CD14-positive monocyte (primary cell): ENCODE measurements at regions not wholly inside any gene's neighbourhood (a gene's known extent, or its start where the extent isn't known, plus 50 kb on each side); places are given as distances from the start of the nearest gene placed in this dataset.

Source experiments
- DNase-seq, 3 donors: peaks; one replicate each; pipeline ENCODE4 v3.0.0-alpha.2; 2011 to 2022
- H2AFZ ChIP-seq: 2 replicates; pipeline ENCODE4 v1.6.0; 2012; ENCODE audit warnings: mild to moderate bottlenecking, low read depth, low read length, inconsistent platforms; ENCODE audit not compliant: insufficient read depth, poor library complexity, severe bottlenecking
- H3K27ac ChIP-seq, 2 donors: 1 replicate in 1 of 2; 2 replicates in 1 of 2; pipeline ENCODE4 v1.5.1; 2012 to 2013; ENCODE audit warnings: low read length in 2 of 2, control low read depth in 1 of 2, inconsistent platforms in 1 of 2, low read depth in 1 of 2, mild to moderate bottlenecking in 1 of 2
- H3K27me3 ChIP-seq, 2 donors: one replicate each; pipeline versions ENCODE4 v1.6.0 to v1.6.1; 2011 to 2013; ENCODE audit warnings: low read length in 2 of 2; ENCODE audit not compliant: control insufficient read depth in 2 of 2, insufficient read depth in 2 of 2
- H3K36me3 ChIP-seq, 2 donors: replicated peaks in 1 of 2; 1 replicate in 1 of 2; 2 replicates in 1 of 2; pipeline versions ENCODE4 v1.5.1 to v1.6.1; 2012 to 2013; ENCODE audit warnings: low read length in 2 of 2, control low read depth in 1 of 2, inconsistent platforms in 1 of 2, mild to moderate bottlenecking in 1 of 2; ENCODE audit not compliant: insufficient read depth in 2 of 2, control insufficient read depth in 1 of 2
- H3K4me1 ChIP-seq, 2 donors: 1 replicate in 1 of 2; 2 replicates in 1 of 2; pipeline versions ENCODE4 v1.5.1 to v1.6.1; 2012 to 2013; ENCODE audit warnings: low read length in 2 of 2, control low read depth in 1 of 2, inconsistent platforms in 1 of 2, mild to moderate bottlenecking in 1 of 2, moderate library complexity in 1 of 2; ENCODE audit not compliant: insufficient read depth in 2 of 2, control insufficient read depth in 1 of 2
- H3K4me2 ChIP-seq: replicated peaks from 2 replicates; pipeline ENCODE3; 2012; ENCODE audit warnings: low read length, moderate library complexity, mild to moderate bottlenecking; ENCODE audit not compliant: poor library complexity, severe bottlenecking; ENCODE audit errors: extremely low read depth
- H3K4me3 ChIP-seq, 3 experiments: fragments of 200-600 bp in 1 of 3; sonication (generic) in 1 of 3; replicated peaks in 1 of 3; 1 replicate in 2 of 3; 2 replicates in 1 of 3; pipeline ENCODE4 v1.5.1; 2011 to 2013; ENCODE audit warnings: low read length in 3 of 3, mild to moderate bottlenecking in 3 of 3, control low read depth in 2 of 3, low read depth in 2 of 3, inconsistent platforms in 1 of 3, moderate library complexity in 1 of 3
- H3K79me2 ChIP-seq: 2 replicates; pipeline ENCODE4 v1.6.0; 2012; ENCODE audit warnings: mild to moderate bottlenecking, control low read depth, inconsistent platforms, low read length, moderate library complexity; ENCODE audit not compliant: insufficient read depth
- H3K9ac ChIP-seq: 2 replicates; pipeline ENCODE4 v1.6.0; 2017; ENCODE audit warnings: low read length, mild to moderate bottlenecking; ENCODE audit not compliant: insufficient read depth, poor library complexity, severe bottlenecking
- H3K9me3 ChIP-seq, 2 donors: replicated peaks in 1 of 2; 1 replicate in 1 of 2; 2 replicates in 1 of 2; pipeline versions ENCODE4 v1.5.1 to v1.6.1; 2012 to 2013; ENCODE audit warnings: low read length in 2 of 2, control low read depth in 1 of 2; ENCODE audit not compliant: control insufficient read depth in 1 of 2, insufficient read depth in 1 of 2
- H4K20me1 ChIP-seq: 2 replicates; pipeline ENCODE4 v1.6.0; 2012; ENCODE audit warnings: mild to moderate bottlenecking, low read length, control low read depth, moderate library complexity; ENCODE audit not compliant: insufficient read depth
- H3K27ac Mint-ChIP-seq, 7 donors: one replicate each; pipeline ENCODE4 v1.8.0; 2020; ENCODE audit warnings: mild to moderate bottlenecking in 7 of 7, mixed read lengths in 7 of 7, moderate library complexity in 6 of 7, inconsistent platforms in 2 of 7
- H3K27me3 Mint-ChIP-seq, 3 donors: one replicate each; pipeline ENCODE4 v1.8.0; 2021 to 2022; ENCODE audit warnings: low read depth in 3 of 3, mild to moderate bottlenecking in 3 of 3, mixed read lengths in 3 of 3, moderate library complexity in 3 of 3, inconsistent platforms in 1 of 3
- H3K36me3 Mint-ChIP-seq, 2 donors: one replicate each; pipeline ENCODE4 v1.8.0; 2020; ENCODE audit warnings: mixed read lengths in 2 of 2, inconsistent platforms in 1 of 2, mild to moderate bottlenecking in 1 of 2
- H3K4me1 Mint-ChIP-seq: one replicate; pipeline ENCODE4 v1.8.0; 2020; ENCODE audit warnings: mild to moderate bottlenecking, mixed read lengths
- H3K4me3 Mint-ChIP-seq, 2 donors: one replicate each; pipeline ENCODE4 v1.8.0; 2020; ENCODE audit warnings: mild to moderate bottlenecking in 2 of 2, mixed read lengths in 2 of 2, moderate library complexity in 1 of 2
- H3K9me3 Mint-ChIP-seq, 7 donors: one replicate each; pipeline ENCODE4 v1.8.0; 2020 to 2022; ENCODE audit warnings: mixed read lengths in 7 of 7, mild to moderate bottlenecking in 6 of 7, moderate library complexity in 6 of 7, inconsistent platforms in 2 of 7
- CTCF ChIP-seq: fragments of 200-600 bp; IDR thresholded peaks from one replicate; pipeline ENCODE4 v1.8.0; 2022; ENCODE audit warnings: antibody characterized with exemption, mild to moderate bottlenecking
- WGBS: methylation state at CpG from one replicate; pipeline ENCODE4 v1.1.5; 2013; ENCODE audit warnings: missing lambda C conversion rate; ENCODE audit not compliant: insufficient coverage; 5-methylcytosine and 5-hydroxymethylcytosine counted together
- intact Hi-C, 2 donors: fragments of 100-400 bp; cut with micrococcal nuclease; formaldehyde crosslinking; loops; one replicate each; pipeline versions ENCODE4 v1.15.0 to v1.15.1; 2023

- Histone ChIP-seq H3K27ac (no peak overlapping the region), H3K36me3 (no peaks in the 10 kb centered on the region), H3K9me3 (no peaks in the 10 kb centered on the region), H3K9ac (no peak overlapping the region), H3K4me1 (no peaks in the 10 kb centered on the region), H2AFZ (no peak overlapping the region), H3K79me2 (no peaks in the 10 kb centered on the region), H3K4me2 (no peak overlapping the region), H3K27me3 (no peaks in the 10 kb centered on the region), H3K4me3 (no peak overlapping the region), H4K20me1 (no peaks in the 10 kb centered on the region)
- Mint-ChIP-seq H3K4me3 (no peak overlapping the region), H3K36me3 (no peaks in the 10 kb centered on the region), H3K27ac (no peak overlapping the region), H3K9me3 (peaks cover 0 to 14% (median 2%) of the 10 kb centered on the region in 7 donors), H3K4me1 (no peaks in the 10 kb centered on the region), H3K27me3 (no peaks in the 10 kb centered on the region)
- no peak for TF ChIP-seq CTCF
- intact Hi-C loops: no loop called here
- no peak for DNase-seq
- no CpG with 5 or more reads among the region's 7 CpGs for WGBS
These were observed 133.5 kb upstream of the TMEM132C start for GRCh38 chr12:128133321-128134073.

GRCh38 chr12:128137140-128137539 is 129.8 kb upstream of the TMEM132C start:
- no peak for TF ChIP-seq CTCF
- Histone ChIP-seq H3K27ac (no peak overlapping the region), H3K4me1 (no peaks in the 10 kb centered on the region), H3K79me2 (no peaks in the 10 kb centered on the region), H3K9ac (no peak overlapping the region), H3K9me3 (no peaks in the 10 kb centered on the region), H3K36me3 (no peaks in the 10 kb centered on the region), H3K27me3 (no peaks in the 10 kb centered on the region), H3K4me2 (no peak overlapping the region), H3K4me3 (no peak overlapping the region), H2AFZ (no peak overlapping the region), H4K20me1 (no peaks in the 10 kb centered on the region)
- no peaks in the 10 kb centered on the region for H3K36me3 Mint-ChIP-seq
- peaks cover 0 to 6% (median 0%) of the 10 kb centered on the region in 7 donors for H3K9me3 Mint-ChIP-seq
- no peak overlapping the region for H3K27ac Mint-ChIP-seq
- H3K27me3 Mint-ChIP-seq: peaks cover 0 to 1% (median 0%) of the 10 kb centered on the region in 3 donors
- H3K4me3 Mint-ChIP-seq: no peak overlapping the region
- no peak for DNase-seq
- no peaks in the 10 kb centered on the region for H3K4me1 Mint-ChIP-seq
- intact Hi-C loops: no loop called here
- no CpG with 5 or more reads among the region's 6 CpGs for WGBS
